GM18520 (cell line): ENCODE measurements at regions not wholly inside any gene's neighbourhood (a gene's known extent, or its start where the extent isn't known, plus 50 kb on each side); places are given as distances from the start of the nearest gene placed in this dataset.

Experiments
- ATAC-seq: cut with Tn5 transposase; IDR thresholded peaks from one replicate; pipeline ENCODE4 v1.9.1; 2021; ENCODE audit not compliant: unreplicated experiment

DNA sequence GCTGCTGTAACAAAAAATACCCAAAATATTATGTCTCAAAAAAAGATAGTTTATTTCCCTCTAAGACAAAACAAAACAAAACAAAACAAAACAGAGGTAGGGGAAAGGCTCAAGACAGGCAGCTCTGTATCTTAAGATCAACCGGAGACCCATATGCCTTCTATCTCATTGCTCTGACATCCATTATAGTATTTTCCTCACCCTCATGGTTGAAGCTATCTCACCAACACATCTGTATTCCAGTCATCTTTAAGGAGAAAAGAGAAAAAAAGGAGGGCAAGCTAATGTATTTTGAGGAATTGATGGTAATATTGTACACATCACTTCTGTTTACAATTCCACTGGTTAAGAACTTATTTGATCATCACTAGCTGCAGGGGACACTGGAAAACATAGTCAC is 239.7 kb downstream of the ICOS start:
- no peak for ATAC-seq

- peak; percentile 14 for ATAC-seq
These were observed 240.9 kb downstream of the ICOS start for GRCh38 chr2:204177251-204177976.

DNA sequence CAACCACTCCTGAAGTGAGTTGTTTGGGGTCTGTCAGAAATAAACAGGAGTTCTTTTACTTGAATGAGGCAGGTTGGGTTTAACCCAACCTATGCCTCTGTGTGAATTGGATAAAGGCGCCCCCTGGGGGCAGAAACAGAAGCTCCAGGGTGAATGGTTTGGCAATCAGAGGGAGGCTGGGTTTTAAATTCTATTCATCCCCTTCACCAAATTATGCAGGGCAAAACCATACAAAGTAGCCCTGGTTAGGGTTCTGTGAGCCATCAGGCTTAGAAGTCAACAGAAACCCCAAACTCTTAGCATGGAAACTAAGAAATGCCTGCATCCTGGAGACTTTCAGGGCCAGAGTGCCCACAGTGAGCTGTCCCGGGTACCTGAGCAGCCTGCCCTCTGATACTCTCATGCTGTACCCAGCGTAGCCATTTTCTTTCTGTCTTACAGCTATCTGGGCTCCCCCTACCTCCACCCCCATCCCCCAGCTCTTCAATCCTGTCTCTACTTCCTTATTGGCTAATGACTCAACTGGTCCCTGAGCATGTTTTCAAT is 241.5 kb downstream of the ICOS start:
- peak; percentile 72 for ATAC-seq

GRCh38 chr2:204180649-204181048 is 244.1 kb downstream of the ICOS start:
- ATAC-seq = no peak

GRCh38 chr2:204183608-204184007 is 247.0 kb downstream of the ICOS start:
- ATAC-seq = no peak

DNA sequence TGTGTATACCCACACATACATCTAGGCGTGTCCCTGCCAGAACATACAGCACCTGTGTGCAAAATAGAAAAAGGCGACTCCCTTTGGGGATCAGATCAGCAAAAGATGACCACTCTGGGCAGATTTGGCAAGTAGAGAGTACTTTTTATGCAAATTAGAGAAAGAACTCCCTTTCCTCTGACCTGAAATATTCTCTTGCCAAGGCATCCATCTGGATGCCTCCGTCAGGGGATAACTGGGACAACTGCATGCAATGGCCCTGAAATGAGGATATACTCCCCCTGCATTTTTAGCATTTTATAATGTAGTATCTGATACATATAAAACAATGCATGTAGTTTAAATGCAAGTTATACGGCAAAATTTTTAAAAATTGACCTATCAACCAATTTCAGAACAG is 247.7 kb downstream of the ICOS start:
- no peak for ATAC-seq

GRCh38 chr2:204187229-204188083 is 250.9 kb downstream of the ICOS start:
- no peak for ATAC-seq

- no peak for ATAC-seq
These were observed 255.0 kb downstream of the ICOS start for GRCh38 chr2:204191574-204191973.

DNA sequence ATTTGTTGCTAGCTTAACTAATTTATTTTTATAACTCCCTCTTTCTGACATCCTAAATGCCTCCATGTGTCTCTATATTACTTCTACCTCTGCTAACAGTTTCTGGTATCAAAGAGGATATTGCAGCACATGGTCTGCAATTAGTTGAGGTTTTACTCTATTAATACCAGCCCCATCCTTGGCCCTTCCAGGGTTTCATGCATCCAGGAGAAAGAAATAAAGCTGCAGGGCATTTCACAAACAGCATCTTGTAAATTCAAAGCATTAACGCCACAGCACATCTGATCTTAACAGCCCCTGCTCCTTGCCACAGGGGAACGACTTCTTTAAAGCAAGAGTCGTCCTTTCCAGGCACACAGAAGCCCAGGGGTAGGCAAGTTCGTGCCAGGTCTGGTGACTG is 258.9 kb downstream of the ICOS start:
- ATAC-seq = no peak

- no peak for ATAC-seq
These were observed 260.9 kb downstream of the ICOS start for GRCh38 chr2:204197336-204198005.

GRCh38 chr2:204199357-204199756 is 262.8 kb downstream of the ICOS start:
- ATAC-seq = no peak

DNA sequence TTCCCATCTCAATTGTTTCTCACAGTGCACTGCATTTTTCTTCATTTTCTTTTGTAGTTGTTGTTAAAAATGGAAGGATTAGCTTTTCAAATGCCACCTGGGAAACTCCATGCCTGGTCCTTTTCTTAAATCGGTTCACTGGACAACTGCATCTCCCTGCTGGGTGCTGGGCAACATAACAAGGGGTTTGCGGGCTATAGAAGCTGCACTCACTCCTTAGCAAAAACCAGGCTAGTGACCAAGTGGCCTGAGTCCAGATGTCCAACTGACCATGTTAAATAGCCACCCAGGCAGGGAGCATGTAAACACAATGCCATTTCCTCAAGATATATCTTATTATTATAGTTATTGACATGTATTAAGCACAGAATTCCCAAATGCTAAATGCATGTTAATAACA is 264.9 kb downstream of the ICOS start:
- no peak for ATAC-seq

GRCh38 chr2:204202253-204202652 is 265.7 kb downstream of the ICOS start:
- ATAC-seq = no peak

DNA sequence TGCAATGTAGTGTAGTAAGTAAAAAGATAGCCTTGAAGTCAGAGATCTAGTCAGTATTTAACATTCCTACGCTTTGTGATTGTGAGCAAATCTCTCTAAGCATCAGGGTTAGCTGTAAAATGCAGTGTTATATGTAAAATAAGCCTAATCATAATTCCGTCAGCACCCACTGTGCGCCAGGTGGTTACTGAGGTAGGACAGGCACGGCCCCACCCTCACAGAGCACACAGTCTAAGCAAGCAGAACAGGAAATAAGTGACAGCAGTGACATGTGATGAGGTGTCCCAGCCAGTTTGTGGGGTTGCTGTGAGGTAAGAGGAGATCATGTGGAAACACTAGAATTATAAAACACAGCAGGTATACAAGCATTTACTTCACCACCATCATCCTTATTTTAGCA is 267.1 kb downstream of the ICOS start:
- no peak for ATAC-seq

DNA sequence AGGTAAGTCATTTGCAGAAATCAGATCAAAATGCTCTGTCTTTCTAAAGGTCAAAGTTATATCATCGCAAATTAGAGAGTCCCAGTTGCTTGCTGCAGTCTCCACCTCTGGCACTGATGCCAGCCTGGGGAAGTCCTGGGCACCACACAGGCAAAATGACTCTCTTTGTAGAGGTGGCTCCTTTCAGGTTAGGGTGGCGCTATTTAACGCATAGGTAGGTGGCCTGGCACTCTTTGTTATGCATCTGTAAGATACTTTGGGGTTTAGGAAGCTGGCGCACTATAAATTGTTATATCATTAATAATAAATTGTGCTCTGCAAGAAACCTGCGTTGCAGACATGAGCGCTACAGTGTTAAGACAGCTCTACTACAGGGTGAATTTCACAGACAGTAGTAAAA is 268.5 kb downstream of the ICOS start:
- no peak for ATAC-seq

GRCh38 chr2:204205538-204205937 is 269.0 kb downstream of the ICOS start:
- no peak for ATAC-seq

DNA sequence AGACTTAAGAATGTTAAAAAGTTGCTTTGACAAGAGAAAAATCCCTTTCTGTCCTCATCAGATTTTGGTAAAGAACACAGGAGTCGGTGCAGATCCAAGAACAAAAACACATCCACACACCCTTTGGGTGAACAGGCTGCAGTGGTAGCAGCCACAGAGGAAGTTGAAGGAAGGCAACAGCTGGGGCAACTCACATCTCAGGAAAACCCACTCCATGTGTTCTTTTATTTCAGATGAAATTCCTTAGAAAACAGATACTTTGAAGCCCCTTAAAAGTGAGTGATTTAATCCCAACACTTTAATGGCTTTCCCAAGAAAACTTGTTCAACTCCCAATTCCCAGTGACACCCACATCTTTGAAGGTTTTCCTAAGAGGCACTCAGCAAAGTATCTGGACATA is 271.3 kb downstream of the ICOS start:
- ATAC-seq = no peak

DNA sequence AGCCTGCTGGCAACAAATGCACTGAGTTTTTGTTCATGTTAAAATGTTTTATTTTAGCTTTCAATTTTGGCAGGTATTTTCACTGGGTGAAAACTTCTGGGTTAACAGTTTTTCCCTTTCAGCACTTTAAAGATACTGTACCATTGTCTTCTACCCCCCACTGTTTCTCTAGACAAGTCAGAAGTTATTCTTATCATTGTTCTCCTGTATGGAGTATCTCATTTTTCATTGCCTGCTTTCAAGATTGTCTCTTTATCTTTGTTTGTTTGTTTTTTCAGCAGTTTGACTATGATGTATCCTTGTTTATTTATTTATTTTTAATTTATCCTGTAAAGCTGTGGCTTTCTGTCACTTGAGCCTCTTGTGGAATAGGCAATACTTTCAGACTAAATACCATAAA is 277.0 kb downstream of the ICOS start:
- ATAC-seq = no peak

- no peak for ATAC-seq
These were observed 281.5 kb downstream of the ICOS start for GRCh38 chr2:204218040-204218439.

DNA sequence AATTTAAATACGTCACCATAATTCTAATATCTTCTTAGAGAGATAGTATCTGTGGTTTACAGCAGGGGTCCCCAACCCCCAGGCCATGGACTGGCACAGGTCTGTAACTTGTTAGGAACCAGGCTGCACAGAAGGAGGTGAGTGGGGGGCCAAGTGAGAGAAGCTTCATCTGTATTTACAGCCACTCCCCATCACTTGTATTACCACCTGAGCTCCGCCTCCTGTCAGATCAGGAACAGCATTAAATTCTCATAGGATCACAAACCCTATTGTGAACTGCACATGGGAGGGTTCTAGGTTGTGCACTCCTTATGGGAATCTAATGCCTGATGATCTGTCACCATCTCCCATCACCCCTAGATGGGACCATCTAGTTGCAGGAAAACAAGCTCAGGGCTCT is 282.6 kb downstream of the ICOS start:
- ATAC-seq = no peak

- no peak for ATAC-seq
These were observed 284.3 kb downstream of the ICOS start for GRCh38 chr2:204220896-204221295.

DNA sequence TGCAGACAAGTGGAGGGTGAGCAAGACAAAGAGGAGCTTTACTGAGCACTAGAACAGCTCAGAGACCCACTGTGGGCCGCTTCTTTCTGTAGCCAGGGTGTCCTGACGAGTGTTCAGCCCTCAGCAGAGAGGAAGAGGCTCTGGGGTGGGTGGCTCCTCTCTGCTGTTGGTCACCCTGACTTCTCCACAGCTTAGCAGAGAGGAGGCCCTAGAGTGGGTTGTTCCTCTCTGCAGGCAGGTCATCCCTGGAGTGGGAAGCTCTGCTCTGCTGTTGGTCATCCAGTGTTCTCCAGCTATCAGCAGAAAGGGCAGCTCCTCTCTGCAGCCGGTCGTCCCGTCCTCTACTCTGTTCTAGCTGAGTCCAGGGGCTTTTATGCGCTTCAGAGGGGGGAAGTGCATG is 286.5 kb downstream of the ICOS start:
- no peak for ATAC-seq
